Common myeloid progenitor, CD34-positive (primary cell): ENCODE measurements at regions not wholly inside any gene's neighbourhood (a gene's known extent, or its start where the extent isn't known, plus 50 kb on each side); places are given as distances from the start of the nearest gene placed in this dataset.

Source experiments
- CTCF ChIA-PET: fragments of 350-600 bp; sonication (Branson Sonifier 250); formaldehyde crosslinking; loops from one replicate; lab custom pipeline; 2021; ENCODE audit warnings: antibody characterized with exemption; lab: Charles Lee
- POLR2A ChIA-PET: fragments of 350-600 bp; sonication (Branson Sonifier 250); formaldehyde crosslinking; loops from one replicate; lab custom pipeline; 2021; ENCODE audit warnings: antibody characterized with exemption; lab: Charles Lee
- DNase-seq, 3 donors: peaks; one replicate each; pipeline versions ENCODE4 v3.0.0 to v3.0.0-alpha.2; 2013
- H3K27ac ChIP-seq, 2 experiments: 1 replicate in 1 of 2; 2 replicates in 1 of 2; pipeline ENCODE4 v1.7.0; 2013; ENCODE audit warnings: inconsistent platforms in 2 of 2, low read length in 2 of 2, mild to moderate bottlenecking in 2 of 2, low read depth in 1 of 2, moderate library complexity in 1 of 2; ENCODE audit not compliant: severe bottlenecking in 2 of 2, insufficient read depth in 1 of 2, poor library complexity in 1 of 2
- H3K27me3 ChIP-seq, 5 experiments: replicated peaks in 2 of 5; 1 replicate in 3 of 5; 2 replicates in 2 of 5; pipeline versions ENCODE4 v1.6.1 to v1.7.0; 2013; ENCODE audit warnings: low read length in 4 of 5, mild to moderate bottlenecking in 2 of 5, moderate library complexity in 2 of 5, inconsistent platforms in 1 of 5; ENCODE audit not compliant: insufficient read depth in 5 of 5, control insufficient read depth in 4 of 5
- H3K36me3 ChIP-seq, 4 experiments: 1 replicate in 2 of 4; 2 replicates in 2 of 4; pipeline versions ENCODE4 v1.6.1 to v1.7.0; 2013; ENCODE audit warnings: low read length in 3 of 4, control low read depth in 1 of 4, mild to moderate bottlenecking in 1 of 4; ENCODE audit not compliant: control insufficient read depth in 4 of 4, insufficient read depth in 4 of 4
- H3K4me1 ChIP-seq, 4 experiments: 1 replicate in 3 of 4; 2 replicates in 1 of 4; pipeline versions ENCODE4 v1.6.1 to v1.7.1; 2013; ENCODE audit warnings: low read length in 3 of 4, mild to moderate bottlenecking in 3 of 4, control low read depth in 1 of 4, inconsistent platforms in 1 of 4, moderate library complexity in 1 of 4; ENCODE audit not compliant: control insufficient read depth in 4 of 4, insufficient read depth in 4 of 4; ENCODE audit errors: control extremely low read depth in 1 of 4
- H3K4me3 ChIP-seq, 7 experiments: 1 replicate in 4 of 7; 2 replicates in 3 of 7; pipeline versions ENCODE4 v1.5.1 to v1.7.0; 2013; ENCODE audit warnings: mild to moderate bottlenecking in 7 of 7, low read length in 6 of 7, moderate library complexity in 6 of 7, inconsistent platforms in 2 of 7, low read depth in 2 of 7, control low read depth in 1 of 7; ENCODE audit not compliant: insufficient read depth in 4 of 7, control insufficient read depth in 1 of 7; ENCODE audit errors: extremely low read depth in 1 of 7
- H3K9me3 ChIP-seq, 5 experiments: 1 replicate in 4 of 5; 2 replicates in 1 of 5; pipeline versions ENCODE4 v1.6.1 to v1.7.1; 2013; ENCODE audit warnings: low read length in 4 of 5, mild to moderate bottlenecking in 2 of 5, inconsistent platforms in 1 of 5, low read depth in 1 of 5, moderate library complexity in 1 of 5; ENCODE audit not compliant: control insufficient read depth in 4 of 5, insufficient read depth in 2 of 5; ENCODE audit errors: control extremely low read depth in 1 of 5
- WGBS: methylation state at CpG from one replicate; pipeline ENCODE4 v1.1.5; 2013; ENCODE audit not compliant: insufficient coverage; 5-methylcytosine and 5-hydroxymethylcytosine counted together

DNA sequence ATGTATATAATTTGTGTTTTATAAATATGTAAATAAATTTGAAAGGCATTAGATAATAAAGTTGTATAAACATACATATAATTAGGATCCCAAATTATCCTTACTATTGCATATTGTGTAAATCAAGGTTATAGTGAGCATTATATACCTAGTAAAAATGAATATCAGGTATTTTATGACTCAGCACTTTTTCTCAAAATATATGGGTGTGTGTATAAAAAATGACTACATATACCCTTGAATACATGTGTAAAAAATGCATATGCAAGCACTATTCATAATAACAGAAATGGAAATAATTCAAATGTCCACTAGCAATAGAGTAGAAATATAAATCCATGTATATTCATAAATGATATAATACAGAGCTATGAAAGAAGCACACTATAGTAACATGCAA lies 870.9 kb upstream of the CNTNAP5 start:
- ChIA-PET POLR2A (no interaction called here), CTCF (no interaction called here)
- Histone ChIP-seq H3K9me3 (no peaks in the 10 kb centered on the region), H3K4me3 (no peak overlapping the region), H3K36me3 (no peaks in the 10 kb centered on the region), H3K4me1 (peaks cover 0 to 7% (median under 1%) of the 10 kb centered on the region in 4 experiments), H3K27ac (no peak overlapping the region), H3K27me3 (no peaks in the 10 kb centered on the region)
- no peak for DNase-seq

DNA sequence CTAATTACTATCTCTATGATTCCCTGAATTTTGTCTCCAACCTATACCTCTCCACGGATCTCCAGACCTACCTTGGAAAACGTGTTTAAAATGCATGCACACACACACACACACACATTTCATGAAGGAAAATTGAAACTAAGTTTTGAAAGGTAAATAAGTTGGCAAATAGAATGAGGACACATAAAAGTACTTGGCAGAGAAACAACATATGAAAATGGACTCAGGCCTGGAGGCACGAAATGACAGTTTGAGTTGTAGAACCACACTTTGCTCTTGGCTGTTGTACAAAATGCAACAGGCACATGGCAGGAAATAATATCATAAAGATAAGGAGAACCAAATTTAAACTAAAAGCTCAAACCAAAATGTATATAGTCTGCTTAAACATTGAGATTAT lies 868.1 kb upstream of the CNTNAP5 start:
- Histone ChIP-seq H3K9me3 (no peaks in the 10 kb centered on the region), H3K4me3 (no peak overlapping the region), H3K27me3 (no peaks in the 10 kb centered on the region), H3K4me1 (peaks cover 0 to 7% (median under 1%) of the 10 kb centered on the region in 4 experiments), H3K27ac (no peak overlapping the region), H3K36me3 (no peaks in the 10 kb centered on the region)
- ChIA-PET POLR2A (no interaction called here), CTCF (no interaction called here)
- WGBS: 0% methylated on average over 1 of the region's 3 CpGs
- DNase-seq: peak in 2 of 3 donors; percentile 2 to 35

DNA sequence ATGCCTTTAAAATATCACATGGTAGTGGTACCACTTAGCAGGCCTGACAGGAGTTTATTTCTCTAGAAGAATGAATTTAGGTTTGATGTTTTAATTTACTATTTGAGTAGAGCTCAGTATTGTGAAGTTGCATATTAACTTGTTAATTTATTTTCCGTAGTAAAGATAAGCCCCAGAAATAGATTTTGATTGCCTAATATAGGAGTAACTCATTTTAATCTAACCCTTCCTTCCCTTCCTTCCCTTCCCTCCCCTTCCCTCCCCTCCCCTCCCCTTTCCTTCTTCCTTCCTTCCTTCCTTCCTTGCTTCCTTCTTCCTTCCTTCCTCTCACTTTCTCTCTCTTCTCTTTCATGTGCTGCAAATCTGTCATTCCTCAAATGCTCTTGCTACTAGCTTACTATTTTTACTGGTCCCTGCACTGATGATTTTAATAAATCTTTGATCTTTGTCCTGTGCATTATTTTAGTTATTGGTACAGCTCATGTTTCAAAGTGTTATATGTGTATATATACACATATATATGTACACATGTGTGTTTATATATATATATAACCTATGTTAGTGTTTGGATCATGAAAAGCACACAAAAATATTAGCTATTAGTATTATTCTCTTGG lies 862.6 kb upstream of the CNTNAP5 start:
- H3K27ac ChIP-seq: no peak overlapping the region
- no peak for DNase-seq
- no peaks in the 10 kb centered on the region for H3K36me3 ChIP-seq
- WGBS: no CpG with 5 or more reads among the region's 1 CpG
- H3K4me3 ChIP-seq: no peak overlapping the region
- peaks cover 0 to under 1% (median 0%) of the 10 kb centered on the region in 4 experiments for H3K4me1 ChIP-seq
- ChIA-PET POLR2A (no interaction called here), CTCF (interaction anchor here (0.7 kb wide), 1 partner anchor 125 kb away, joined by 3 read pairs; no protein-coding TSS in a partner anchor)
- H3K9me3 ChIP-seq: peaks cover 0 to 2% (median 0%) of the 10 kb centered on the region in 5 experiments
- H3K27me3 ChIP-seq: no peaks in the 10 kb centered on the region

DNA sequence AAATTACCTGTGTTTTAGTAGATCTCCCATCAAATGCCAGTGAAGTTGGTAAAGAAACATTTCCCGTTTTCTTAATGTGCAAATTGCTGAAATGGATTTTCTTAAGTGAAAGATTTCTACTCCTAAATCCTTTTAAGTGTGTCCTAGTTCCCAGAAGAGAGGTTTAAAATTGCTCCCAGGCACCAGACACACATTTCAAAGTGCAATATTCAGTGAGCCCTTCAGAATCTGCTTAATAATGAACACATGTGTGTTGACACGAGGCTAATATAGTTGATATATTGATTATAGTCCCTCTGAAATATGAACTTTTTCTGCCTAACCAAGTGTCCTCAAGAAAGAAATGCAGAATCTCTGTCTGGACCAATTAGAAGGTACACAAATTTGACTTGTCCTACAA lies 861.7 kb upstream of the CNTNAP5 start:
- WGBS: 67% methylated on average over 1 of the region's 2 CpGs
- CTCF ChIA-PET: no interaction called here
- POLR2A ChIA-PET: no interaction called here

GRCh38 chr2:123164216-123164615 lies 860.9 kb upstream of the CNTNAP5 start:
- H3K27me3 ChIP-seq: no peaks in the 10 kb centered on the region
- POLR2A ChIA-PET: no interaction called here
- CTCF ChIA-PET: no interaction called here
- no peak overlapping the region for H3K27ac ChIP-seq
- H3K36me3 ChIP-seq: no peaks in the 10 kb centered on the region
- 50% methylated on average over 1 of the region's 2 CpGs for WGBS
- no peaks in the 10 kb centered on the region for H3K4me1 ChIP-seq
- peak in 1 of 3 donors; percentile 8 for DNase-seq
- no peak overlapping the region for H3K4me3 ChIP-seq
- H3K9me3 ChIP-seq: peaks cover 0 to 12% (median 3%) of the 10 kb centered on the region in 5 experiments

More for the DNA sequence above, 861.7 kb upstream of the CNTNAP5 start:
- H3K9me3 ChIP-seq: peaks cover 0 to 7% (median 2%) of the 10 kb centered on the region in 5 experiments
- H3K4me1 ChIP-seq: no peaks in the 10 kb centered on the region
- H3K4me3 ChIP-seq: no peak overlapping the region
- DNase-seq: no peak
- H3K27ac ChIP-seq: no peak overlapping the region
- H3K27me3 ChIP-seq: no peaks in the 10 kb centered on the region
- no peaks in the 10 kb centered on the region for H3K36me3 ChIP-seq

DNA sequence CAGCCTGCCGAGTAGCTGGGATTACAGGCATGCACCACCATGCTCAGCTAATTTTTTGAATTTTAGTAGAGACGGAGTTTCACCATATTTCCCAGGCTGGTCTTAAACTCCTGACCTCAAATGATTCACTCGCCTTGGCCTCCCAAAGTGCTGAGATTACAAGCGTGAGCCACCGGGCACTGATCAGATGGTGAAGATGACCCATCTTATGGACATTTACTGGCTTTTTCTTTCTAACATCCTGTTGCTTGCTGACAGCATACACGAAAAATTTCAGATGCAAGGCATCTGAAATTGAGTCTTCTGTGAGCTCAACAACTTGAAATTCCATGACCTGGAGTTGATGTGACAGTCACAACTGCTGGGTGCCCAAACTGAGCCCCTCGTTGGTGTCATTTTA lies 859.5 kb upstream of the CNTNAP5 start:
- Histone ChIP-seq H3K36me3 (no peaks in the 10 kb centered on the region), H3K27me3 (no peaks in the 10 kb centered on the region), H3K27ac (no peak overlapping the region), H3K4me1 (no peaks in the 10 kb centered on the region), H3K4me3 (no peak overlapping the region), H3K9me3 (peaks cover 0 to 12% (median 3%) of the 10 kb centered on the region in 5 experiments)
- WGBS: 73% methylated on average over 6 of the region's 7 CpGs
- no peak for DNase-seq
- POLR2A ChIA-PET: no interaction called here
- CTCF ChIA-PET: no interaction called here

- CTCF ChIA-PET: no interaction called here
- H3K27ac ChIP-seq: no peak overlapping the region
- 100% methylated on average over 3 of the region's 3 CpGs for WGBS
These were observed 845.6 kb upstream of the CNTNAP5 start for GRCh38 chr2:123179526-123179925.

More at GRCh38 chr2:123179526-123179925, 845.6 kb upstream of the CNTNAP5 start:
- H3K27me3 ChIP-seq: no peaks in the 10 kb centered on the region
- H3K4me1 ChIP-seq: no peaks in the 10 kb centered on the region
- no peaks in the 10 kb centered on the region for H3K9me3 ChIP-seq
- DNase-seq: no peak
- H3K4me3 ChIP-seq: no peak overlapping the region
- H3K36me3 ChIP-seq: no peaks in the 10 kb centered on the region
- POLR2A ChIA-PET: no interaction called here
